ENCODE measurements at regions not wholly inside any gene's neighbourhood (a gene's known extent, or its start where the extent isn't known, plus 50 kb on each side); places are given as distances from the start of the nearest gene placed in this dataset.

GRCh38 chr16:6284731-6285130 is 1047.9 kb upstream of the RBFOX1 start:
- DNase-seq (ENCODE audit: low spot score) = no peak

- no peak for DNase-seq (ENCODE audit: low spot score)
These were observed 1050.7 kb upstream of the RBFOX1 start for GRCh38 chr16:6281994-6282393.

- DNase-seq (ENCODE audit: low spot score) = no peak
These were observed 1051.4 kb upstream of the RBFOX1 start for GRCh38 chr16:6281274-6281673.

GRCh38 chr16:6280055-6280454 is 1052.6 kb upstream of the RBFOX1 start:
- DNase-seq (ENCODE audit: low spot score) = no peak

- DNase-seq (ENCODE audit: low spot score) = no peak
These were observed 1053.4 kb upstream of the RBFOX1 start for GRCh38 chr16:6279286-6279685.

GRCh38 chr16:6274351-6274750 is 1058.3 kb upstream of the RBFOX1 start:
- no peak for DNase-seq (ENCODE audit: low spot score)

- DNase-seq (ENCODE audit: low spot score) = no peak
These were observed 1065.0 kb upstream of the RBFOX1 start for GRCh38 chr16:6267682-6268081.

- DNase-seq (ENCODE audit: low spot score) = no peak
These were observed 1065.9 kb upstream of the RBFOX1 start for GRCh38 chr16:6266703-6267102.

- no peak for DNase-seq (ENCODE audit: low spot score)
These were observed 1066.7 kb upstream of the RBFOX1 start for GRCh38 chr16:6265968-6266367.

GRCh38 chr16:6258056-6258455 is 1074.6 kb upstream of the RBFOX1 start:
- DNase-seq (ENCODE audit: low spot score) = no peak

GRCh38 chr16:6252541-6252940 is 1080.1 kb upstream of the RBFOX1 start:
- DNase-seq (ENCODE audit: low spot score) = no peak

- no peak for DNase-seq (ENCODE audit: low spot score)
These were observed 1082.1 kb upstream of the RBFOX1 start for GRCh38 chr16:6250511-6250910.

- DNase-seq (ENCODE audit: low spot score) = no peak
These were observed 1082.8 kb upstream of the RBFOX1 start for GRCh38 chr16:6249863-6250262.

GRCh38 chr16:6248199-6248598 is 1084.4 kb upstream of the RBFOX1 start:
- no peak for DNase-seq (ENCODE audit: low spot score)

GRCh38 chr16:6247775-6248174 is 1084.9 kb upstream of the RBFOX1 start:
- no peak for DNase-seq (ENCODE audit: low spot score)

GRCh38 chr16:6247150-6247549 is 1085.5 kb upstream of the RBFOX1 start:
- no peak for DNase-seq (ENCODE audit: low spot score)

GRCh38 chr16:6246266-6246665 is 1086.4 kb upstream of the RBFOX1 start:
- DNase-seq (ENCODE audit: low spot score) = no peak

GRCh38 chr16:6232056-6232455 is 1100.6 kb upstream of the RBFOX1 start:
- no peak for DNase-seq (ENCODE audit: low spot score)

- DNase-seq (ENCODE audit: low spot score) = no peak
These were observed 1101.2 kb upstream of the RBFOX1 start for GRCh38 chr16:6231398-6231797.

GRCh38 chr16:6229186-6229585 is 1103.5 kb upstream of the RBFOX1 start:
- no peak for DNase-seq (ENCODE audit: low spot score)

- no peak for DNase-seq (ENCODE audit: low spot score)
These were observed 1113.8 kb upstream of the RBFOX1 start for GRCh38 chr16:6218855-6219254.

- no peak for DNase-seq (ENCODE audit: low spot score)
These were observed 1115.8 kb upstream of the RBFOX1 start for GRCh38 chr16:6216836-6217235.

- DNase-seq (ENCODE audit: low spot score) = no peak
These were observed 1114.0 kb upstream of the EEF2KMT start for GRCh38 chr16:6211644-6212043.

GRCh38 chr16:6209355-6209930 is 1111.8 kb upstream of the EEF2KMT start:
- DNase-seq (ENCODE audit: low spot score) = no peak

- DNase-seq (ENCODE audit: low spot score) = no peak
These were observed 1110.0 kb upstream of the EEF2KMT start for GRCh38 chr16:6207580-6207979.
